GM11168 (cell line): ENCODE measurements at regions not wholly inside any gene's neighbourhood (a gene's known extent, or its start where the extent isn't known, plus 50 kb on each side); places are given as distances from the start of the nearest gene placed in this dataset.

Source experiments
- in situ Hi-C: fragments of 300-500 bp; cut with MboI; formaldehyde crosslinking; loops from one replicate; pipeline ENCODE4 v1.12.0; 2022; ENCODE audit warnings: low sequenced_read_pairs; ENCODE audit not compliant: unreplicated experiment

DNA sequence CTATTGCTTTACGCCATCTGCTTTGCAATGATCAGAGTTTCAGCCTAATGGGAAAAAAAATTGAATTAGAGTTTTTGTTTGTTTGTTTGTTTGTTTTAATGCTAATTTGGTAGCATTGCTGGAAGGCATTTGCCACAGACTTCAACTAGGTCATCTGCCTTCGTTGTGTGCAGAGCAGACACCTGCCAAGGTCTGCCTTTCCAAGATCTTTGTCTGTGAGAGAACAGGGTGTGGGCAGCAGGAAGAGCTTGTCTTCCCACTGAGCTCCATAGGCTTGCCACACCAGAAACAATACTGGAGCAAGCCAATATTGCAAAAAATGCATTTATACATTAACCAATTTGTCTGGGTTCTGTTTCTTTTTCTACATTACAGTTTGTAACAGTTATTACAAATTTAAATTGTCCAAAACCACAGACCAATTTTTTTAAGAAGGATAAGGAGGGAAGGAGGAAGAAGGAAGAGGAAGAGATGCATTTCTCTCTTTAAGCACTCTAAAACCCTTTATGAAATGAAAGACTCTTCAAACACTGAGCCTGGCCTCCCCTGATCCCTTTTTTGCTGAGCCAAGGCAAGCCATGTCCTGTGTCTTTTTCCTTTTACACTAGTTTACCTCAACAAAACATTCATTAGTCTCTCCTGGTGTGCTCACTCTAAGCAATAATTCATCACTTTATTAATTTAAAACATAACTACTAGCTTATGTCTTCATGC, 210.5 kb downstream of the SNX18 start:
- in situ Hi-C loops: no loop called here

DNA sequence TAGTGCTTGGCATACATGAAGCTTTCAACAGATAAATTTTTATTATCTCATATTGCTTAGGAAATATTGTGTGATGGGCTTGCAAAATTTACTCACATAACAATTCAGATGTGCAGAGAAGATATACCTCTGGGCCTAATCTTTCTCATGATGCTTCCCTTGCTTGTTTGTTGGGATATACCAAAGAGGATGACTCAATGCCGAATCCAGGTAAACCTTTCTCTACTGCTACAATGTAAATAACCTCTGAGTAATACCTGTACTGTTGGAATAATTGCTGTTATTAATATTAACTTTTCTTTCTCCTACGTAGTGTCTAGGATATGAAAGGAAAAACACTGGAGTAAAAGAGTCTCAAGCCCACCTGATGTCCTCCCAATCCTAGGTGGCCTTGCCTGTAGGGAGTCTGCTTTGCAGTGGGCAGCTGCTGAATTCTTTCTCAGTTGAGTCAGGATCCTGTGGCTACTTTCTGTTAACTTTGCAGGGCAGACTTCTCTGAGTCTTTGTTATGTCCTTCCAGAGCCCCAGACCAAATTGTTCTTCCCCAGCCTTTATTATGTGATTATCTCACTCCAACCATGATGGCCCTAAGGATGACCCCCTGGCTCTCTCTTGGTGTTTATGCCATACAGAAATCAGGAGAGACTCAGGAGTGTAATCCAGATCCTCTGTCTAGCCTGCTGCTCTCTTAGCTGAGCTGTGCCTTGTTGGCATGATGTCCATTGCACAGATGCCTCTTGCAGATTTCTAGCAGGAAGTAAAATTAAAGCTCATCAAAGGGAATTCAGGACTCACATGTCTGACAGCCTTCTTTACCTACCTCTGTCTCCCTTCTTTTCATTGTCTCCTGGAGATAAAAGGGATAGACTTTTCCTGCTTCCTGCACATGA, 208.1 kb downstream of the SNX18 start:
- in situ Hi-C loops: no loop called here

DNA sequence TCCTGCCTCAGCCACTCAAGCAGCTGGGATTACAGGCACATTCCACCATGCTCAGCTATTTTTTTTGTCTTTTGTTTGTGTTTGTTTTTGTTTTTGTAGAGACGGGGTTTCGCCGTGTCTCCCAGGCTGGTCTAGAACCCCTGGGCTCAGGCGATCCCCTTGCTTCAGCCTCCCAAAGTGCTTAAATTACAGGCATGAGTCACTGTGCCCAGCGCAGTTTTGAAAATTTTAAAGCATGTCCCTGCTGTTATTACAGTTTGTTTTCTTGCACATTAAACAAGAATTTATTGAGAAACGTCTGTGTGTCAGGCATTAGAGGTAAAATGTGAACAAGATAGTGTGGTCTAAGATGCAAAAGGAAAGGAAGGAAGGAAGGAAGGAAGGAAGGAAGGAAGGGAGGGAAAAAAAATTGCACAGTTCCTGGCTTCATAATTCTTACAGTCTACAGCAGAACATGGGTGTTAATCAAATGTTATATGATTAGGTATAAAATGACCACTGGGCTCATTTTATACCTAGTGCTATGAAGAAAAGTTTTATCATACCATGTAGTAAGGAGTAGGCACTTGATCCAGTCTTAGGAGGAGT, 205.4 kb downstream of the SNX18 start:
- in situ Hi-C loops: no loop called here

DNA sequence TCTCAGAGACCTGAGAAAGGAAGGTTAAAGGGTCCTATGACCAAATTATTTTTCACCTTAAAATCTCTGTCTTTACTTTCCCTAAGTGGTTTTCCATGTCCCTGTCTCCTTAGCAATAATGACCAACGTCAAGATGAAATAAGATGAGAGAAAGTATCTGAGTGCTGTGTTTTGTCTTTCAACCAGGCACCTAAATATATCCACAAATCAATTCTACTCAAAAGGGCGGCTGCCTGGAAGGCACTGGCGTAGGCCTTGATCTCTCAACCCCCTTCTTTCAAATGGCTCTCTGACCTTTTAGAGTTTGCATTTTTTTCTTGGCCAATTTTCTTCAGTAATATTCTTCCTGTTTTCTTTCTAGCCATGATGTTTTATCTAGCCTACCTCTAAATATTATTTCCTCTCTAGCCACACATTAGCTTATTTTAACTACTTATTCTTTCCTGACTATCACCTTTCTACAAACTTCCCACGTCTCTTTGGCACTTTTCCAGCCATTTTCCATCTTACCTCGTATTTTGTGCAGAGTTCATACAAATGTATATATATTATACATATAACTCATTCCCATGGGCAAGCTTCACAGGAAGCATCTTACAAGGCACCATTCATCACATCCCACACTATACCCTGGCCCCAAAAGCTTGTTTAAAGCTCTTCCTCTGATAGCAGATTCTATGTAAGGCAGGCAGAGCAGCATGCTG, 204.5 kb downstream of the SNX18 start:
- in situ Hi-C loops: no loop called here

DNA sequence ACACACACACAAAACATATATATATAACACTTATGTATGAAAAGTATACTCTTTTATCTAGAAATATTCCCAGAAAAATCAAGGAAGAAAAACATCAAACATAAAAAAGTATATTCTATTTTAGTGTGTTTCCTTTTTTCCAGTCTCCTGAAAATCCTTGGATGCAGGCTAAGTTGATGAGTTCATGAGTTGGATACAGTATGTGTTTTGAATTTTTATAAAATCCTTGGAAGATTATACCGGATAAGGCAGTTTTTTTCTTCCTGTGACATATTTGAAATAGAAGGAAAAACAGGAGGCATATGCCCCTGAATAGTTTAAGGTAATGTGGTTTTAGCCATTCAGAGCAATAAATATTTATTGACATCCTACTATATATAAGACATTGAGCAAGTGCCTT, 203.6 kb downstream of the SNX18 start:
- in situ Hi-C loops: no loop called here

DNA sequence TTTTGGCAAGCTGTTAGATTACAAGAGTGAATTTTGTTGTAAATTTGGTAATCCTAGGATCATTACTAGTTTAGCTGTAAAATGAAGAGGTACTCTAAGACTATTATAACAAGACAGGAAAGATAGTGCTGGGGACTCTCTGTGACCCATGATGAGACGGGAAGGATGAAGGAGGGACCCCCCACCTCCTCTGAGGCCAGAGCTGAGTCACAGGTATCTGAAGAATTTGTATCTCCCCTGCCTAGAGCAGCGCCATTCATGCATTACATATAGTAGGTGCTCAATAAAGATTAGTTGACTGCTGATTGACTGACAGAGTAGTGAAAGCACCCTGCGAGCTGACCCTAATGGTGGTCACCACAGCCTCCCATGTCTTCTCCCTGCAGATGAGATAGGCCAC, 202.8 kb downstream of the SNX18 start:
- in situ Hi-C loops: no loop called here

DNA sequence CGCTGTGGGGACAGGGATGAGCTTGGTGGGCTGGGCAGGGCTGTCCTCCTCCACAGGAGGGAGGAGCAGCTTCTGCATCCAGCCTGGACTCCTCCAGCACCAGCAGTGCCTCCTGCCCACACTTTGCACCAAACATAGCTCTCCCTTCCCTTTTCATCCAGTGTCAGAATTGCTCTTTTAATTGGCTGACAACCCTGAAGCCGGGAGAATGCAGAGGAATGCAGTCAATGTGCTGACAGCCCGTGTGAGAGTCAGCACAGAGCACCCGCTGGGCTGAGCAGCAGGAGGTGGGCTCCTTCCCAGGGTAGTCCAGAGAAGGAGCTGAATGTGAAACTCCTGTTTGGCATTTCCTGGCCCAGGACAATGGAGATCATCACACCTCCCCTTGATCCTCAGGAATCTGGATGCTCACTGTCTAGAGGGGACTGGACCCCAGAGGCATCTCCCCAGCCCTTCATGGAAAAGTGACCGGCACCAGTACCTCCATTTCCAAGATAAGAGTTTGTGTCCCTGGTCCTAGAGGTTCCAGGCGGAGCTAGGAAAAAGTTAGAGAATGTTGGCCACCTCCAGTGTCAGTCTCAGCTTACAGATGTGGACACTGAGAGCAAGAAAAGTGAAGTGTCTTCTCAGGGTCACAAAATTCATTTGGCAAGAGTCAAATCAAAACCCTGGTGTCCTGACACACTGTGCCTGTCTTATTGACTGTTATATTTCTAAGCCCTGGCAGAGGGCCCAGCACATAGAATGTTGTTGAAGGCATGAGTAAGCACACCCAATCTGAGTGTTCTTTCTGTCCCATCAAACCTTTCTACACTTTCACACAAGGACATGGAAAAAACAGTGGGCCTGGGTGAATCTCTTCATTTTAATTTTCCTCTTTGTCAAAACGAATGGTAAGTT, 202.1 kb downstream of the SNX18 start:
- in situ Hi-C loops: no loop called here

DNA sequence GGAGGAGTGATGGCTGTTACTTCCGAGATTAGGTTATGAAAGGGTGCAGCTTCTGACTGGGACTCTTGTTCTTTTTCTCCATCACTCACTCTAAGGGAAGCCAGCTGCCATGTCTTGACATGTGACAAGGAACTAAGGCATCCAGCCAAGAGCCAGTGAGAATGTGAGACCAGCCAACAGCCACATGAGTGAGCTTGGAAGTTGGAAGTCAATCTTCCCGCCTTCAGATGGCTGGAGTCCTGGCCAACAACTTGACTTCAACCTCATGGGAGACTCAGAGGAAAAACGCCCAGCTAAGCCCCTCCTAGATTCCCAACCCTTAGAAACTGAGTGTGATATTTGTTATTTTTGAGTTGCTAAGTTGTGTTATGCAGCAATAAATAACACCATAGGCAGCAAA, 201.1 kb downstream of the SNX18 start:
- in situ Hi-C loops: no loop called here

DNA sequence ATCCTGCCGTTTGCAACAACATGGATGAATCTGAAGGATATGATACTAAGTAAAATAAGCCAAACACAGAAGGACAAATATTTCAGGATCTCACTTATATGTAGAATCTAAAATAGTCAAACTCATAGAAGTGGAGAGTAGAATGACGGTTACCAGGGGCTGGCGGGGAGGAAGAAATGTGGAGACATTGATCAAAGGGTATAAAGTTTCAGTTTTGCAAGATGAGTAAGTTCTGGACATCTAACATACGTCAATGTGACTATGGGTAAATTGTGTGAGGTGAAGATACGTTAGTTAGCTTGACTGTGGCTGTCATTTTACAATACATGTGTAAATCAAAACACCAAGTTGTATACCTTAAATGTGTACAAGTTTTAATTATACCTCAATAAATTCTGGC, 200.3 kb downstream of the SNX18 start:
- in situ Hi-C loops: no loop called here

DNA sequence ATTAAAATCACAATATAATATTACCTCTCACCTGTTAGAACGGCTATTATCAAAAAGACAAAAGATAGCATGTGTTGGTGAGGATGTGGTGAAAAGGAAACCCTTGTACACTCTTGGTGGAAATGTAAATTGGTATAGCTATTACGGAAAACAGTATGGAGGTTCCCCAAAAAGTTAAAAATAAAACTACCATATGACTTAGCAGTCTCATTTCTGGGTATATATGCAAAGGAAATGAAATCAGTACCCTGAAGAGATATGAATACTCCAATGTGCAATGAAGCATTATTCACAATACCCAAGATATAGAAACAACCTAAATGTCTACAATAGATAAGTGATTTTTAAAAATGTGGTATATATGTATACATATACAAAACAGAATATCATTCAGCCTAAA, 199.9 kb downstream of the SNX18 start:
- in situ Hi-C loops: no loop called here

DNA sequence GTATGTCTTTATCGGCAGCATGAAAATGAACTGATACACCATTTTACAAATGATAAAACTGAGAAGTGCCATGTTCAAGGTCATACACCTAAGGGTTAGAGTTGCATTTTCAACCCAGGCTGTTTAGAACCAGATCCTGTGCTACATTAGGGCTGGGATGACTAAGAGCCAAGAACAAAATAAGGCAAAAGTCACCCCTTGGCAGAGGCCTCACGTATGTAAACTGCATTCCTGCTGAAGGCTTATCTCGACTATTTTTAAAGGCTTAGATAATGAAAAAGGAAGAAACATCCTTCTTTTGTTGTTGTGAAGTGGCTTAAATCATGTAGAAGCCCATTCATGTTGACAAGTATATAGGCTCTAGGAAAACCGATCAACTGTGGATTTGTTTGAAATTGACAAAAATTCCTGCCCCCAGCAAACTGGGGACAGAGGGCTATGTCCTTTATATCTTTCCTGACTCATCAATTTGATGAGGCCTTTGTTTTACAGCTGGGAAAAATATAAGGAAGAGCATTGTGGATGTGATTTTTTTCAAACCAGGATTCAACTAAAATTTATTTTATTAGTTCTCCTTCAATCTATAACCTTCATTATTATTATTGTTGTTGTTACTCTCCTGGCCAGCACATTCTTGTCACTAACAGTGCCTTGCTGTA, 196.5 kb downstream of the SNX18 start:
- in situ Hi-C loops: no loop called here

DNA sequence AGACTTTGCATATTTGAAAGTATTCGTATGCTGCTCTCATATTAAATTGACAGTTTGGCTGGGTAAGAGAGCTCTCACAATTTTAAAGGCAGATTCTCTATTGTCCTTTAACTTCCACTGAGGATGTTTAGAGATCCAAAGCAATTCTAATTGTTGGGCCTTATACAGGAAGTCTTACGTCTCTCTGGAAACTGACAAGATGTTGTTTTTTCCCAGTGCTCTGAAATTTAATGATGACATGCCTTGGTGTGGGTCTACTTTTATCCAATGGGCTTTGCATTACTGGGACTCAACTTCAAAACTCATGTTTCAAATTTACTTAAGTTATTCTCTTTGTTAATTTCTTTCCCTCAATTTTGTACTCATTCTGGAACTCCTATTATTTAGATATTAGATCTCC, 191.5 kb downstream of the SNX18 start:
- in situ Hi-C loops: no loop called here

DNA sequence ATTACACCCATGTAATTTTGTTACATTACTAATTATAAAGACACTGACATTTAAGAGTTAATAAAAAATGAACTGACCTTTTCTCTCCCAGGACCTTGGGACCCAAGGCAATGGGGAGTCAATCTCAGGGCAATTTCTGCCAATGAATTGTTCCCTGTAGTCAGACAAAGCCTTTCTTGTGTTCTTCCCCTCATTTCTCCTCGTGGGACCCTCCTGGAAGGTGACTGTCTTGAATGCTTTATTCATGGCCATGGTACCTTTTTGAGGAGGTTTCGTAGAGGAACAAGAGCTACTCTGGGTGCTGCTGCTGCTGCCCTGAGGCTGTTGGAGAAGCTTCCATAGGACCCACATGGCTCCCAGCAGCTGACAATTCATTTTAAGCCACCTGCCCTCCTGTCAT, 190.3 kb downstream of the SNX18 start:
- in situ Hi-C loops: no loop called here

DNA sequence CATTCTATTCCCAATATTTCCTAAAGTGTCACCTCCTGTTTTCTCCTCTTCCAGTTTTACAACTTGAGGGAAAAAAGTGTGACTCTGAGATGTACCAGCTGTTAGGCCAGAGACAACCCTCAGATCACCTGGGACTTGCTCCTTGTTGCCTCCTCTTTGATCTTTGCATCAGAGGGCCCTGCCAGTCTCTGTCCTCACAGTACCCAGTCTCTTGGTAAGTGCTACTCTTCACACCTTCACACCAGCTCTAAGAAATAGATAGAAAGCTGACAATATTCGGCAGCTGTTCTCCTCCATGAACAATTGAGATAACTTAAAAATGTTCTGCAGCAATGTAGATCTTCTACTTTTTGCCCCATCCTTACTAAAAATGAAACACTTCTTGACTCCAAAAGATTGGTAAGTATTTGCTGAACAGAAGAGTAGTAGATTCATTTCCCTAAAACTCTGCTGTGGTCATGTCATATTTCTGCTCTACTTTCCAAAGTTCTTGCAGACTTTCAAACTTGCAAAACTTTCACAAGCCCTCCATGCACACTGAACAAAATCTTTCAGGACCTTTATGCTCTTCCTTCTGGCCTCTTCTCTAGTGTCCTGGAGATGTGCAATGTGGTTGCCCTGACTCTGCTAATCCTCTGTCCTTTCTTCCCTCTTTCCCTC, 188.6 kb downstream of the SNX18 start:
- in situ Hi-C loops: no loop called here

DNA sequence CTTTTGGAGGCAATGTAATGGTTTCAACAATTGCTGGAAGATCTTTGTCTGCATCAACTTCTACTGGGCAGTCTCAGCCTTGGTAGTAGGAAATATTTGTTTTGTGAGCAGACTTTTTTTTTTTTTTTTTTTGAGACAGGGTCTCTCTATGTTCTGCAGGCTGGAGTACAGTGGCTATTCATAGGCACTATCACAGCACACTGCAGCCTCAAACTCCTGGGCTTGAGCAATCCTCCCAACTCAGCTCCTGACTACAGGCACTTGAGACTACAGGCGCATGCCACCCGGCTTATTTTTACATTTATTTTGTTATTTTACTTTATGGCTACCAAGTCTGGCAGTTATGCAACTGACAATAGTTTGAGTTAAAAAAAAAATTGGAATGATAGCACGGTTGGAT, 187.3 kb downstream of the SNX18 start:
- in situ Hi-C loops: no loop called here

DNA sequence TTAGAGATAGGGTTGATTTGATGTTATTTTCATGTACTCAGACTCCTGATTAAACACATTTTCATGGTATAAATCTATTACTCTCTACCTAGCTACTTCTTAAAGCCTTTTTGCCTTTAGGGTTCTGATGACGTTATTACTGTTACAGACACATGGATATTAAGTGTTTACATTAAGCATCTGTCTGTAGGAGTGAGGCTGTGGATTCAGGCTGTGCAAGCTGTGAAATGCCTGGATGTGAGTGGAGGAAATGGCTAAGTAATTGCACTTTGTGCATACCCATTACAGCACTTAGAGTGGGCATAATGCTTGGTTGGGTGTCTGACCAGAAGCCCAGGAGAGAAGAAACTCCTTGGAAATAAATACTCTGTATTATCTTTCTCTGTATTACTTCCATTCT, 186.8 kb downstream of the SNX18 start:
- in situ Hi-C loops: no loop called here

DNA sequence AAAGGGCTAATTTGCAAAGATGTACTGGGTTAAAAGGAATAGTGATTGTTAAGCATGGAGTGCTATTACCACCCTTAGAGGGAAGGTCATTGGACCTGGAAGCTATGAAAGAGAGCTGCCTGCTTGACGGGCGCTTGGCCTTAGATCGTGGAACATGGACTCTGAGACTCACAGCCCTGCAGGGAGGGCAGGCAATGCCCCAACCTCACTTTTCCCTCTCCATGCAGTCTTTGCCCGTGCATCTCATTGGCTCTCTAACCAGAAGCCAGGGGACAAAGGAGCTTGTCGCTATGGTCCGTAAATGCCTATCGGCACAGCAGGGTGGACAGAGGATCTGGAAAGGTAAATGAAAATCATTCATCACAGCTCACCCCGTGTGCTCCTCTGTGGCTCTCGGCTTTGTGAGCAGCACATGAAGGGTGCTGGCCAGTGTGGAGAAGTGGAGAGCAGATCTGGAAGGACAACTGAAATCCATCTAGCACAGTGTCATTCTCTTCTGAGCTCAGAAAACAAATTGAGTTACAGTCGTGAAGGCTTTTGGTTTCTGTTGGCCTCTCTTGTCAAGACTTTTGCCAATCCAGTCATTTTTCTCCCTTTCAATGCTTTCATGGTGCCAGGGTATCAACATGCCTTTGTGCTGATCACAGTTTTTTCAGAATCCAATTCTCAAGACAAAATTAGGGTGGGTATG, 186.2 kb downstream of the SNX18 start:
- in situ Hi-C loops: no loop called here

DNA sequence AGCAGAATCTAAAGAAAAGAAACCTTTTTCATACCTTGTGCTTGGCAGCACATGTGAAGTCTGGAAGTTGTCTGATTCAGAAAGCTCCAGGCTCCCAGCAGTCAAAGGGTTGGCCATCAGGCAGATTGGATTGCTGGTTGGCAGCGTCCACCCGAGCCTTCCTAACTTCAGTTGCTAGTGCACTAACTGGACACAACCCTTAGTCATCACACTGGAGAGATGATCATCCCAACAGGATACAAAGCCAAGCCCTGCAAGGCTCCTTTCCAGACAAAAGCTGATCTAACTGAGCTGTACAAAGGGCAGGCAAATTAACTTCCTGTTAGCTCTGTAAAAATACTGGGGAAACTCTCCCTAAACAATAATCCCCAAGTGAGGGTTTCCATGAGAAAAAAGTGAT, 185.6 kb downstream of the SNX18 start:
- in situ Hi-C loops: no loop called here
